Hepatocyte (in vitro differentiated cells): ENCODE measurements at regions not wholly inside any gene's neighbourhood (a gene's known extent, or its start where the extent isn't known, plus 50 kb on each side); places are given as distances from the start of the nearest gene placed in this dataset.
A peak's percentile ranks its signal among the peaks of the same experiment; 100 is the strongest.

ENCODE experiments used
- DNase-seq: peaks from one replicate; pipeline ENCODE4 v3.0.0-alpha.2; 2016; ENCODE audit warnings: low spot score
- H2AFZ ChIP-seq: fragments of 200-600 bp; sonication (generic); 2 replicates; pipeline ENCODE4 v1.6.0; 2016; ENCODE audit warnings: antibody characterized with exemption, mild to moderate bottlenecking
- H3K27ac ChIP-seq: fragments of 200-600 bp; sonication (generic); 2 replicates; pipeline ENCODE4 v1.5.1; 2016; ENCODE audit warnings: mild to moderate bottlenecking
- H3K27me3 ChIP-seq: fragments of 200-600 bp; sonication (generic); 2 replicates; pipeline ENCODE4 v1.6.1; 2016
- H3K36me3 ChIP-seq: fragments of 200-600 bp; sonication (generic); replicated peaks from 2 replicates; pipeline ENCODE4 v1.5.1; 2016; ENCODE audit warnings: low read depth; ENCODE audit not compliant: insufficient read depth
- H3K4me1 ChIP-seq: fragments of 200-600 bp; sonication (generic); 2 replicates; pipeline ENCODE4 v1.5.1; 2016; ENCODE audit warnings: mild to moderate bottlenecking, moderate library complexity; ENCODE audit not compliant: insufficient read depth
- H3K4me2 ChIP-seq: fragments of 200-600 bp; sonication (generic); 2 replicates; pipeline ENCODE4 v1.6.0; 2016
- H3K4me3 ChIP-seq: fragments of 200-600 bp; sonication (generic); 2 replicates; pipeline ENCODE4 v1.5.1; 2016; ENCODE audit warnings: mild to moderate bottlenecking
- H3K79me2 ChIP-seq: fragments of 200-600 bp; sonication (generic); 2 replicates; pipeline ENCODE4 v1.6.0; 2017; ENCODE audit warnings: mild to moderate bottlenecking
- H3K9me2 ChIP-seq: fragments of 200-600 bp; sonication (generic); replicated peaks from 2 replicates; pipeline ENCODE4 v1.6.0; 2017; ENCODE audit warnings: mild to moderate bottlenecking; ENCODE audit not compliant: insufficient read depth
- H3K9me3 ChIP-seq: fragments of 200-600 bp; sonication (generic); 2 replicates; pipeline ENCODE4 v1.5.1; 2016; ENCODE audit warnings: low read depth, mild to moderate bottlenecking
- H4K20me1 ChIP-seq: fragments of 200-600 bp; sonication (generic); 2 replicates; pipeline ENCODE4 v1.6.0; 2016; ENCODE audit warnings: mild to moderate bottlenecking; ENCODE audit not compliant: insufficient read depth, poor library complexity, severe bottlenecking
- EZH2 ChIP-seq: fragments of 200-600 bp; sonication (generic); IDR thresholded peaks from 2 replicates; pipeline ENCODE4 v1.6.1; 2016; ENCODE audit warnings: antibody characterized with exemption, mild to moderate bottlenecking, borderline replicate concordance
- EZH2phosphoT487 ChIP-seq: fragments of 200-600 bp; sonication (generic); IDR thresholded peaks from one replicate; pipeline ENCODE4 v1.6.1; 2018; ENCODE audit warnings: antibody characterized with exemption, mild to moderate bottlenecking, low read depth, moderate library complexity; ENCODE audit not compliant: unreplicated experiment, severe bottlenecking
- WGBS: methylation state at CpG from one replicate; pipeline ENCODE4 v1.1.6; 2016; ENCODE audit warnings: low lambda C conversion rate; ENCODE audit errors: missing lambda C conversion rate; 5-methylcytosine and 5-hydroxymethylcytosine counted together
- TF ChIP-seq, protein P1 (sequence below): fragments of 200-600 bp; sonication (generic); IDR thresholded peaks from 2 replicates; pipeline ENCODE4 v1.5.1; 2016; ENCODE audit warnings: antibody characterized with exemption, mild to moderate bottlenecking; ENCODE audit not compliant: poor library complexity

DNA sequence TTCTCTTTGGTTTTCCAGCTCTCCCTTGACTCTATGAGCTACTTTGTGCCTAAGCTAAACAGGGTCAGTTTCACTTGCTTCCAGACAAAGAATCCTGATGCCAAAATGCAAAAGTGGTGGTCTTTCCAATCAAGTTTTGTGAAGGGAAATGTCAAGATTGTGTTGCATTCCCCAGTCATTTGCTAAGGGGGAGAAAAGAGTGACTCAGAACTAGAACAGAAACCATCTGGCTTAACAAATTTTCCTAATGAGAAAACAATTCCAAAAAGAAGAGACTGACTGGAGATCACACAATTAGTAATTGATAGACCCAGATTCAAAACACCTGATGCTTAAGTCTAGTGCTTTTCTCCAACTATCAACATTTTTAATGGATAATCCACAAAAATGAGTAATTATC, 235.1 kb upstream of the DIO2 start:
- no peak overlapping the region for H3K27ac ChIP-seq
- H3K9me3 ChIP-seq, result no peaks in the 10 kb centered on the region
- no peak overlapping the region for H2AFZ ChIP-seq
- H3K4me1 ChIP-seq, result no peaks in the 10 kb centered on the region
- no peaks in the 10 kb centered on the region for H3K27me3 ChIP-seq
- no peak for DNase-seq
- no peaks in the 10 kb centered on the region for H4K20me1 ChIP-seq
- no peak overlapping the region for H3K4me3 ChIP-seq
- TF ChIP-seq, protein P1, sequence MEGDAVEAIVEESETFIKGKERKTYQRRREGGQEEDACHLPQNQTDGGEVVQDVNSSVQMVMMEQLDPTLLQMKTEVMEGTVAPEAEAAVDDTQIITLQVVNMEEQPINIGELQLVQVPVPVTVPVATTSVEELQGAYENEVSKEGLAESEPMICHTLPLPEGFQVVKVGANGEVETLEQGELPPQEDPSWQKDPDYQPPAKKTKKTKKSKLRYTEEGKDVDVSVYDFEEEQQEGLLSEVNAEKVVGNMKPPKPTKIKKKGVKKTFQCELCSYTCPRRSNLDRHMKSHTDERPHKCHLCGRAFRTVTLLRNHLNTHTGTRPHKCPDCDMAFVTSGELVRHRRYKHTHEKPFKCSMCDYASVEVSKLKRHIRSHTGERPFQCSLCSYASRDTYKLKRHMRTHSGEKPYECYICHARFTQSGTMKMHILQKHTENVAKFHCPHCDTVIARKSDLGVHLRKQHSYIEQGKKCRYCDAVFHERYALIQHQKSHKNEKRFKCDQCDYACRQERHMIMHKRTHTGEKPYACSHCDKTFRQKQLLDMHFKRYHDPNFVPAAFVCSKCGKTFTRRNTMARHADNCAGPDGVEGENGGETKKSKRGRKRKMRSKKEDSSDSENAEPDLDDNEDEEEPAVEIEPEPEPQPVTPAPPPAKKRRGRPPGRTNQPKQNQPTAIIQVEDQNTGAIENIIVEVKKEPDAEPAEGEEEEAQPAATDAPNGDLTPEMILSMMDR, result no peak
- TF ChIP-seq EZH2phosphoT487 (no peak), EZH2 (no peak)
- H3K79me2 ChIP-seq, result no peaks in the 10 kb centered on the region
- no peaks in the 10 kb centered on the region for H3K36me3 ChIP-seq
- no peak overlapping the region for H3K4me2 ChIP-seq
- H3K9me2 ChIP-seq, result no peaks in the 10 kb centered on the region

DNA sequence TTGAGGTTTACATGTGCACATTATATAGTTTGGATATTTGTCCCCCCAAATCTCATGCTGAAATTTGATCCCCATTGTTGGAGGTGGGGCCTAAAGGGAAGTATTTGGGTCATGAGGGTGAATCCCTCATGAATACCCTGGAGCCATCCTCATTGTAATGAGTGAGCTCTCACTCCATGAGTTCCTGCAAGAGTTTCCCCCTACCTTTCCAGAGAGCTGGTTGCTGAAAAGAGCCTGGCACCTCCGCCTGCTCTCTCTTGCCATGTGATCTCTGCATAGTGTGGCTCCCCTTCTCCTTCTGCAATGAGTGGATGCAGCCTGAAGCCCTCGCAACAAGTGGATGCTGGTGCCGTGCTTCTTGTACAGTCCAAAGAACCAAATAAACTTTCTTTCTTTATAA, 234.3 kb upstream of the DIO2 start:
- no peak overlapping the region for H3K27ac ChIP-seq
- H3K4me3 ChIP-seq, result no peak overlapping the region
- H3K4me1 ChIP-seq, result no peaks in the 10 kb centered on the region
- no peak for DNase-seq
- no peaks in the 10 kb centered on the region for H3K9me3 ChIP-seq
- no peaks in the 10 kb centered on the region for H3K27me3 ChIP-seq
- no peaks in the 10 kb centered on the region for H3K36me3 ChIP-seq
- no peak overlapping the region for H3K4me2 ChIP-seq
- TF ChIP-seq EZH2 (no peak), EZH2phosphoT487 (no peak)
- TF ChIP-seq, protein P1, result no peak
- 87% methylated on average over 3 of the region's 3 CpGs for WGBS
- no peaks in the 10 kb centered on the region for H3K79me2 ChIP-seq
- no peaks in the 10 kb centered on the region for H4K20me1 ChIP-seq
- H3K9me2 ChIP-seq, result no peaks in the 10 kb centered on the region
- H2AFZ ChIP-seq, result no peak overlapping the region

DNA sequence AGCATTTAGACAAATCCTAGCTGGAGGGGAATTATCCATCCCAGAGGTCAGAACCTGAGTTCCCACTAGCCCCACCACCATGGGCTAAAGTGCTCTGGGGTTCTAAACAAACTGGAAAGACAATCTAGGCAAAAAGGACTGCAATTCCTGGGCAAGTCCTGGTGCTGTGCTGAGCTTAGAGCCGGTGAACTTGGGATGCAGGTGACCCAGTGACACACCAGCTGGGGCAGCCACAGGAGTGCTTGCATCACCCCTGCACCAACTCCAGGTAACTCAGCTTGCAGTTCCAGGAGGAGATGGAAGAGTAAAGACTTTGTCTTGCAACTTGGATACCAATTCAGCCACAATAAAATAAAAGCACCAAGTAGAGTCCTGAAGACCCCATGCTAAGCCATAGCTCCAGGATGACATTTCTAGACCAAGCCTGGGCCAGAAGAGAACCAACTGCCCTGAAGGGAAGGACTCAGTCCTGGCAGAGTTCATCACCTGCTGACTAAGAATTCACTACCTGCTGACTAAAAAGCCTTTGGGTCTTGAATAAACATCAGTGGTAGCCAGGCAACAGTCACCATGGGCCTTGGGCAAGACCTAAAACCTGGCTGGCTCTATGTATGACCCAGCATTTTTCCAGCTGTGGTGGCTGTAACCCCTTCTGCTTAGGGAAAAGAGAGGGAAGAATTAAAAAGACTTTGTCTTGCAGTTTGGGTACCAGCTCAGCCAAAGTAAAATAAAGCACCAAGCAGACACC, 223.4 kb upstream of the DIO2 start:
- Histone ChIP-seq H3K79me2 (no peaks in the 10 kb centered on the region), H4K20me1 (no peaks in the 10 kb centered on the region), H3K4me3 (no peak overlapping the region), H3K27me3 (no peaks in the 10 kb centered on the region), H3K36me3 (no peaks in the 10 kb centered on the region), H3K9me2 (no peaks in the 10 kb centered on the region), H3K4me1 (no peaks in the 10 kb centered on the region), H3K9me3 (peaks cover 4% of the 10 kb centered on the region), H3K27ac (no peak overlapping the region), H3K4me2 (no peak overlapping the region), H2AFZ (no peak overlapping the region)
- TF ChIP-seq EZH2phosphoT487, result no peak
- TF ChIP-seq, protein P1, result no peak
- 100% methylated on average over 1 of the region's 1 CpG for WGBS
- peak; percentile 7 for DNase-seq
